Inflammatory macrophage treated with lipopolysaccharide for 4 hours (primary cell): ENCODE measurements at regions not wholly inside any gene's neighbourhood (a gene's known extent, or its start where the extent isn't known, plus 50 kb on each side); places are given as distances from the start of the nearest gene placed in this dataset.

Experiments
- DNase-seq: peaks from one replicate; pipeline ENCODE4 v3.0.0-alpha.2; 2020

DNA sequence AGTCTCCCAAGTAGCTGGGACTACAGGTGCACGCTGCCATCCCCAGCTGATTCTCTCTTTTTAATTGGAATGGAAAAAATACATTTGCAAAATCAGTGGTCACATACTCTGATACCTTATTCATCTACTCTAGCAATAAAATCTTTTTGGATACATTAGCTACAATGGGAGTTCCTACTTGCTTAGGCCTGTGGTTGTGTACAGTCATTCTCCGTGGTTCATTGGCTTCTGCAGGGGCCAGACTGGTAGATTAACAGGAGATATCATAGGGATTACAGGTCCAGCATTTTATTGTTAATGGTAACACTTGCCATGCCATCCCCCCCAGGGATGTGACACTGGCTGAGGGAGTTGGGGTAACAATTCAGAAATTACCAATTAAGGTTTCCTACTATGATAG, 140.0 kb downstream of the ADAMTS15 start:
- DNase-seq: no peak

DNA sequence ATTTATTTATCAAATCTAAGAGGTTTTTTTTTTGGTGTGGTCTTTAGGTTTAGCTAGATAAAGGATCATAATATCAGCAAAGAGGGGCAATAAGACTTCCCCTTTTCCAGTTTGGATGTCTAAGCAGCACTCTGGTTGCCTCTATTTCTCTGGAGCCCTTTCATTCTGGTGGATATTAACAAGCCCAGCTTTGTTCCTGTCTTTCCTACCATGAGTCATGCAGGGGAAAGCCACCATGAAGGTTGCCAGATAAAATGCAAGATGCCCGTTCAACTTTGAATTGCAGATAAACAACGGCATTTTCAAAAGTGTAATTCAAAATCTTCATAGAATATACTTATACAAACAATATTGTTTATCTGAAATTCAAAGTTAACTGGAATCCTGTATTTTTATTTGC, 143.6 kb downstream of the ADAMTS15 start:
- DNase-seq: no peak

DNA sequence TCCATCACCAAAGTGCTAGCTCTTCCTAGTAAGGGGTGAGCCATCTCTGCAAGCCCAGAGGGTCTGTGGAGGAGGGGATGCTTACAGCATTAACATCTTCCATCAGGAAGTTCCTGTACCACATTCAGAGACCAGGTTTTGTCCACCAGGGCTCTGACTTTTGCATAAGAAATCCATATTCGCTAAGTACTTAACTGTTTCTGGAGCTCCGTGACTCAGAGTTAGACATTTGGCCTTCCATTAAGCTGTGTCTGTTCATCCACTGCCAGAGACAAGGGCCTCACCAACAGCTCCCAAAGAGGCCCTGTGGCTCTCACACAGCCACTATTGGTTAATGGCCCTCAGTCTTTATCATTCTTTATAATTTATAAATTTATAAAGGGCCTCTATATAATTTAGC, 144.6 kb downstream of the ADAMTS15 start:
- no peak for DNase-seq

DNA sequence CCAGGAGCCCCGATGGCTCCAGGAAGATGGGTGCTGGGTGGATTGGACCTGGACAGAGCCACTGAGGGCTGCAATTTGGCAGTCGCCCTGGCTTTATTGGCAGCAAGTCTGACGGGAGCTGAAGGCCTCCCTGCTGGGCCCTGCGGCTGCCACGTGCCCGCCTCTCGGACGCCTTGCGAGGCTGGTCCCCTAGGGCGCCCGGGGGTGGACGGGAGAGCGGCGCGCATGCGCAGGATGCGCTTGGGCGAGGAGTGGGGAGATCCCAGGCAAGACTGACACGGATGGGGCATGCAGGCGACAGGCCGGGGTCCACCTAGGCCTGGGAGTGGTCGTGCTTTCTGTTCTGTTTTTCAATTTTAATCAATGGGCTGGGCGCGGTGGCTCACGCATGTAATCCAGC, 150.0 kb downstream of the ADAMTS15 start:
- no peak for DNase-seq

DNA sequence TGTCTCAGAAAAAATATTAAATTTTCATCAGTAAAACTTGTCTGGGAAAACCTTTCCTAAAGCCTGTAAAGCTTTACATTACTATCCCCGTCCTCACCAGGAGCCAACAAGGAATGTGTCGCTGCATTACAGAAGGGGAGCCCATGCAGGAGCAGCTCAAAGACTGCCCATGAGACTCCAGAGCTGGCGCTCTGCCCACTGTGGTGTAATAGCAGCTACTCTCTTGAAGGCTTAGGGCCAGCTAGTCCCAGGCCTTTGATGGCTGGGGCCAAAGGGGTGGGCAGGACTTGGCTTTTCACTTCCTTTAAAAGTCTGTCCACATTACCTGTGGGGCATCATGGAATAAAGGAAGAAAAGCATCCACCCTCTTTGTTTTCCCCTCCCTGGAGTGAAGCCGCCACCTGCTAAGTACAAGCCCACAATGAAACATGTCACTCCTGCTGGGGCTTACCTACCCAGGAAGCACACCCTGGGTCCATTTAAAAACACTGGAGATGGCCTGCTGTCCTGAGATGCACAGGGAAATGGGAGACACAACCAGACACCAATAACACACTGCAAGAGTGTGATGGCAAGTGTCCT, 150.7 kb downstream of the ADAMTS15 start:
- DNase-seq: no peak

DNA sequence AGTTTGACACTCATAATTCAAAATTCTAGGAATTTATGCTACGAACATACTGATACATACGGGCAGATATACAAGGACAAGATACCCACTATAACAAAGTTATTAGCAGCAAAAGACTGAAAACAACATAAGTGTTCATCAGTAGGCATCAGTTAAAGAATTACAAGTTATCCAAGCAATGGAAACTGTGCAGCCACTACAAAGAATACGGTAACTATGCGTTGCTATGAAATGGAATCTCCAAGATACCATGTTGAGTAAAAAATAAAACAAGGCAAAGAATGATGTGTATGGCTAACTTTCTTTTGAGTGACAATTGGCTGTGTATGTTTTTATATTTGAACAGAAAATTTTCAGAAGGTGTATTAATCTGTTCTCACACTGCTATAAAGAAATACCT, 151.7 kb downstream of the ADAMTS15 start:
- no peak for DNase-seq

DNA sequence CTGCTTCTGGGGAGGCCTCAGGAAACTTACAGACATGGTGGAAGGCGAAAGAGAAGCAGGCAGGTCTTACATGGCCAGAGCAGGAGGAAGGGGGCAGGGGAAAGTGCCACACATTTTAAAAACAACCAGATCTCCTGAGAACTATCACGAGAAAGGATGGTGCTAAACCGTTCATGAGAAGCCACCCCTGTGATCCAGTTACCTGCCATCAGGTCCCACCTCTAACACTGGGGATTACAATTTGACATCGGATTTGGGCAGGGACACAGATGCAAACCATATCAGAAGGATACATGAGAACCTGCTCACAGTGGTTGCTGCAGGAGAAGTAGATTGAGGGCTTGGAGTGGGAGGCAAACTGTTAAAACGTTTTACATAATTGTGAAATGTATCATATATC, 152.2 kb downstream of the ADAMTS15 start:
- no peak for DNase-seq

DNA sequence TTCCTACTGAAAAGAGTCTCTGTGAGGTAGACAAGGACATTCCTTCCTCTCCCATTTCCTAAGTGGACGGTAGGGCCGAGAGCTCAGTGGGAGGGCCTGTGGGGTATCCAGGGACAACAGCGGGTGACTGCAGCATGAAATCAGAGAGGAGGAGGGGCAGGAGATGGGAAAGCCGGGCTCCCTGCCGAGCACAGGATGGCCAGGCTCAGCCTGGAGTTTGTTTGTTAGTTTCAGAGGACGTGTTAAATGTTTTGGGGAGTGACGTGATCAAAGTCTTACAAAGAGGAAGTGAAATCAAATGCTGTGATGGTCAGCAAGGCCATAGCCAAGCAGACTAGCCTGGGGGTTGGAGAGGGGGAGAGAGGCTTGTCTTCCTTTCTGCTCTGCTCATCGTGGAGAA, 152.7 kb downstream of the ADAMTS15 start:
- peak; percentile 44 for DNase-seq

DNA sequence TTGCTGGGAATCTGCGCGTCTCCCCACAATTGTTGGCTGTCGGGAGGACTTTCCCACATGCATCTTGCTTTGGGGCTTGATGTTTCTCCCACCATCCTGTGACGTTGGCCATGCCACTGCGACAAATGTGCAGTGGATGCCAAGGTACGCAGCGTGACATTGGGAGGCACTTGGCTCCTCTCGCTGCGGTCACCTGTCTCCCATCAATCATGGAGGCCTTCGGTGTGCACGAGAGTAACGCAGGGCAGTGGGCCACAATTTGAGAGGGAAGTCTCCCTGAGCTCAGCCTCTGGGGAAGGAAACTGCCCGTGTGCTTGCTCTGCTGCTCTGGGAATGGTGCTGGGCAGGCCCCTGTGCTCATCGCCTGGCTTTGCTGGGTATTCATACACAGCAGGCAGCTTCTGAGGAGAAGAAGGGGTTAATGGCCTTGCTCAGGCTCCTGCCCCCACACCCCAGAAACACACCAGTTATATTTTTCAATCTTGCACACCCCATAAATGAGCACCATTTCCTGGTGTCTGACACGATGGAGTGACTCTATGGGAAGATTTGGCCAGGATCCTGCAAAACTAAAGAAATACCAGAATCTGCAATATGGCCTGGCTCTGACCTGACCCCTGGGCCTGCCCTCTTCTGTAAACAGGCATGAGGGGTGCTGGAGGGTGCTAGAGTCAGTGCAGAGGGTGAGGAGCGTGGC, 153.5 kb downstream of the ADAMTS15 start:
- no peak for DNase-seq

DNA sequence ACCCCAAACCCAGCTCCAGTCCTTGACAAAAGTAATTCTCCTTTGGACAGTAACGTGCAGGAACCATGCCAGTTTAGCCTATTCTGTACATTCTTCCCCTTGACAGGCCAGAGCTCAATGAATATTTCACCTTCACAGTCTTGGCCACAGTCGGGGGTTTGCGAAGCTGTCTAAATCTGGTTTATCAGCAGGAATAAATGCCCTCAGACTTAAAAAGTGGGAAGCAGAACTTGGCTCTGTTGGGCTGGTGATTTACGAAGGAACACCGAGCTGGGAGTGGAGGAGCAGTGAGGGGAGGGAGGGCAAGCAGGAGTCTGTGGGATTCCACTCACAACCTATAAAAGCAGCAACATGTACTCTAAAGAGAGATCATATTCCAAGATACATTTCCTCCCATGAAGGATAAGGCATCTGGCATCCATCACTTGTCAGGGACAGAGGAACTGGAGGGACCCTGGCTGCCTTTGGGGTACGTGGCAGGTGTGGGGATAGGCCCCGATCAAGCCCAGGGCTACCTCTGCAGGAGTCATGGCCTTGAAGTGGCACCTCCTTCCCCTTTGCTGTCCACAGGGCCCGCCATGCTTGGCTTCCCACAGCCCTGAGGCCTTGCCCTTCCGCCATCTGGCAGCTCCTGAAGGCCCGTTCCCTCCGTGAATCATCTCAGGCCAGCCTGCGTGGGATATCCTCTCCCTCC, 154.3 kb downstream of the ADAMTS15 start:
- no peak for DNase-seq

DNA sequence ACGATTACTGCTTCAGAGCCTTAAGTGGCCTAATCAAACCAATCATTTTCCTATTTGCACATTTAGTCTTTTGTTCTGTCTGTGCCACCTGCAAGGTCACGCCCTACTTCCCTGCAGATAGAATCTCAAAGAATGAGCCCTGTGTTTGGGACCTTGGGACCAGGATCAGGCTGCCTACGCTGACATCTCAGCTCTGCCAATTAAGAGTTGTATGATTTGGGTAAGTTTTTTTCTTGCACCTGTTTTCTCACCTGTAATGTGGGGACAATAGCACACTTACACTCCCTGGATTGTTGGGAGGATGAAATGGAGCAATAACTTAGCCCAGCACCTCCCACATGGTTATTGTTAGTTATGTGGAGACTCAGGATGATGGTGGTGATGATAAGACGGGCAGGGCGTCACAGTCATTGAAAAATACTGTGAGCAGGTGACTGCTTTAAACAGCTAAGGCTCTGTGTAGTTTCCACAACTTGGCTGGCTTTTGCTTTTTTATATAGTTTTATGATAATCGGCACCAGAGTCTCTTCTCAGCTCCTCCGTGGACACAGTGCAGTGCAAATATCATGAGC, 155.0 kb downstream of the ADAMTS15 start:
- DNase-seq: no peak

DNA sequence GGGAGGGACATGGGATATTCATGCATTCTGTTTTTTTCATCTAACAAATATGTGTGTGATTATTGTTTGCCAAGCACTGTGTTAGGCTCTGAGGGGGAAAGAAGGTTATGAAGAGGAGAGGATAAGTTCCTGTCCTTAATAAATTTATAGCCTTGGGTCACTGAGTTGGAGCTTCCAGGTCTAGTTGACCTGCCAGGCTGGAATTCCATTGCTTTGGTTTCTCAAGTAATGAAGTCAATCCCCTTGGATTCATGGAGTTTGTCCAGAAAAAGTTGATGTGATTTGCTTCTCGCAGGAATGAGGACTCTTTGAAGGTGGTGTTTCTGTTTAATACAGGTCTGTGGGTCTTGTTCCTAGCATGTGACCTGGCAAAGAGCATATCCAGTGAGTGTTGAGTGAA, 156.2 kb downstream of the ADAMTS15 start:
- DNase-seq: no peak

DNA sequence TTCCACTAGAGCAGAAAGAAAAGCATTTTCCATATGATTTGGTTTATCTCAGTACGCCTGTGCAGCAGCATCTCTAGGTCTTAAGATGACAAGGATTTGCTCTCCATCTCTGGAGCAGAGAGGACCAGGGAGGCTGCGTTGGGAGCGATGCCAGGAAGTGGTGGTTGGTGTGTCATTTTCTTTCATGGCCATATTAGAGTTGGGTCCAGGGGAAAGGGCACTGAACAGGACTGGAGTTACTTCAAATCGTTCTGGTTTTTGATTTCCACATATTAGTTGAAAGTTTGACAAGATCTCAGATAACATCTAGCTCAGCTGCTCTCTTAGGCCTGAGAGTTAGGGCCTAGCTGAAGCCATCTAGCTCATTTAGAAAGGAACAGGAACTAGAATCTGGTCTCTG, 157.7 kb downstream of the ADAMTS15 start:
- DNase-seq: no peak

DNA sequence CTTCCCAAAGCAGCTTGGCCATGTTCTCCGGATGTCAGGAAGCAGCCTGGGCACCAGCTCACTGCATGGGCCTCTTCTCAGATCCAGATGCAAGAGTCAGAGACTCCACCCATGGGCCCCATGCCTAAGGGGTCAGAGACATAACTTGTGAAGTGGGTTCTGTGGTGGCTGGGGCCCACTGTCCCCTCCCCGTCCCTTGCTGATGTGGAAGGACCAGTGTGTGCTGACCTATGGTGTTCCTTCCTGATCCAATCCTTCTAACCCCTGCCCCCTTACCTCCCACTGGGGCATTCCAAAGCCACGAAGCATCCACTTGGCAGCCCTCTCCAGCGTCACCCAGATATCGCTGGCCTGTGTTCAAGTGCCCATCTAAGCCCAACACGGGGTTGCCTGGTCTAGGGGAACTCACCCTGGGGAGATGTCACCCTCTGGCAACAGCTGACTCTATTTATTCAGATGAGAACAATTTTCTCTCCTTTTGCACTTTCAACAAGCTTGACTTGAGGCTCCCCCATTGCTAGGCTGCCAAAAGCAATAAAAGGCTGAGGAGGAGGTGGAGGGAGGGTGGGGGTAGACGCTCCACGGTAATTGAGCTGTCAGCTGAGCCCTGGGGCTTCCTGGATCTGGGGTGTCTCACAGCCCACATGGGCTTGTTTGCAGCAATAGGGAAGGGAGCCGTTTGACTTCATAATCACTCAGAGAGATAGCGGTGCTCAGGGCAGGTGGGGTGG, 158.5 kb downstream of the ADAMTS15 start:
- DNase-seq: no peak

DNA sequence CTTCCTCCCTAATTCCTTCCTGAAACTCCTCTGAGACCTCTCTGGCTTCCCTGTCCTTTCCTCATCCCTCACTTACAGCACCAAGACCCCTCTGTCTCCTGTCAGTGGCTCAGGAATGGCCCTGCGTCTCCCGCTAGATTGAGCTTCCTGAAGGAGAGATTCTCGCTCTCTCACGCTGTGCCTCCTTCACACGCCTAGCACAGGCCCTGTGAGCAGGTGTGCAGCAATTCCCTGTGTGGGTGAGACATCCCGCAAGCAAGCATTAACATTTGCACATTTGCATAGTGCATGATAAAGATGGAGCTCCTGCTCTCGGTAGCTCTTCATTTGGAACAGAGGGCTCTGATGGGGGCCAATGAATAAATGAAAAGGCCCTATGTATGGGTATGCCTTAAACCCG, 159.8 kb downstream of the ADAMTS15 start:
- DNase-seq: no peak

DNA sequence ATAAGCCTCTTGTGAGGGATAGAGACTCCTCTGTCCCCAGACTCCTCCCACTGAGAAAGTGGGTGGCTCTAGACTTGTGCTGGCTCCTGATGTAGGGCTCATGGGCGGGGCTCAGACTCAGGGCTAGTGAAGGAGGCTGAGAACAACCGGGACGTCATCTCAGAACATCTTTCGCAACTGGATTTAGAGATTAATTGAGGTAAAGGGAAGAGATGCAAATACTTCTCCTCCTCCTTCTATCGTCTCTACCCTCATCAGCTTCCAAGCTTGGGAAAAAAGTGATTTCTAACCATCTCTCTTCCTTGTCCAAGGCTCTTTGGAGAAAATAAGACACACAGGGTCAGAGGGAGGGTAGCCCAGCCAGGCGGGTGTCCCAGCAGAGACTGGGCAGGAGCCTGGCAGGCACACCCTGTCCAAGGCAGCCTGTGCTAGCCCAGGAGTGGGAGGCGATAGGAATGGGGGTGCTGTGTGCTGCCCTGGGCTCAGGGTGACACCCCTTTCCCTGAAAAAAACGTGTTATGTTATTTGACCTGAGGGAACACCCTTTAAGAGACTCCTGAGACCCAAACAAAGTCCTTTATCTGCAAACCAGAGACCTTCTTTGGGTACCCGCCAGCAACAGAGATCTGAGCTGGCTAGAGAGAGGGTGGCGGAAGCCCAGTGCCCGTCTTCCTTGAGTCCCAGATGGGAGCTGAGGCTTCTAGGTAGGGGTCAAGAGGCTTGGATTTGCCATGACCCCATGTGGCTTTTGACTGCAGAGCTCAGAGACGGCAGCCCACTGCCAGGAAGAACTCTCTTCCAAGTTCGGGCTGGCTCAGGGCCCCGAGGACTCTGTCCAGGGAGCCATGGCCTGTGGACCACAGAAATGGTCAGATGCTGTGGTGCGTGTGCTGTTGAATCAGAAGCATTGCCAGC, 160.9 kb downstream of the ADAMTS15 start:
- peak; percentile 11 for DNase-seq

DNA sequence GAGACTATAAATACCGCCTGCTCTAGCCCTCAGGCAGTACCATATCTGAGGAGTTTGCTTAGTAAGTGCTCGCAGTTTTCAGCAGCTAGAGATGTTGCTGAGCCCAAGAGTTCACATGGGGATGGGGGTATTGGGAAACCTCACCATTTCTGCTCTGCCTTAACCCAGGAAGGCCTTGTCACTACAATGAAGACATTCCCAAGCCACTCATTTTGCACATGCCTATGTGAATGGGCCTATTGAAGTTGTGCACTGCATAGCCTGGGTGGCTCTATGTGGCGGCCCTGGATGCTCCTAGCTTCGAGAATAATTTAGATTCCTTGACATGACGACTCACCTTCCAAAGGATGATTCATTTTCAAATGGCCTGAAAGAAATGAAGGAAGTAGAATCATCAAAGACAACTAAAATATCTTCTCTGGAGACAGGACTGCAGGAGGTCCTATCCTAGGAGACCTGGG, 163.4 kb downstream of the ADAMTS15 start:
- DNase-seq: peak; percentile 4

DNA sequence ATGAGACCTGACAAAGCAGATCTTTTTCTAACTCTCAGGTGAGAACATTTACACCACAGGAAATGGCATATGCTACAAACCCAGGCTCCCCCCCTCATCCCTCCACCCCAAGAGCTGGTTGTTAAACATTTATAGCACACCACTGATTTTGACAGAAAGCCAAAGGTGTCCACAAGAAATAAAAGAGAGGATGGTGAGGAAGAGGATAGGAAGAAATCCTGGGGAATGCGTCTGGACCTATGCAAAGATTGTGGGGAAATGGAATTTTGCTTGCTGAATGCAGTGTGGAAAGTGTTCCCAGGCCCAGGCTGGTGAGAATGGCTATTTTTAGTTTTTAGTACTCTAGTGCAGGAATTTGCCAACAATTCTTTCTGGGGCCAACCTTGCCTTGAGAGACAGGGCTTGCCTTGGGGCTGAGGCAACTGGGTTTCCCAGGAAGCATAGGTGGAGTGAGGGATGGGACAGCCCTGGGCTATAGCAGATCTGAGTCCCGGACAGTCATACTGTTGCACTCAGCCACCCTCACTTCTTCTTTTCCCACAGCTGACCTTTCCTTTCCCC, 163.9 kb downstream of the ADAMTS15 start:
- peak; percentile 49 for DNase-seq

DNA sequence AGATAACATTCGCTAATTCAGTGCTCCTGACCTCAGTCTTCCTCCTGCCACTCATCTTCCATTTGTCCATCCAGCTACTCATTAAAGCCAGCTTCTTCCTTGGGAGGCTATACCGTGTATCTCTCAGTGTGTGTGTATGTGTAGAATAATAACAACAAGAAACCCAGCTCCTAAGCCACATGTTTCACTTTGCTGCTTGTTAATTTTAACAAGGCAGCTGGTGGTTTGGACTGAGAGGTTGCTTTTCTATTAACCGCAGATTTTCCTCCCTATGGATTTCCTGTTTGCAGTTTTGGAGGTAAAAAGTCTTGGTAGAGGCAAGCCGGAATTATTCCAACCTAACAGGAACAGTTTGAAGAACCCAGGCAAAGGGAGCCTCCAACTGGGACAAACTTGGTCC, 165.0 kb downstream of the ADAMTS15 start:
- DNase-seq: no peak

DNA sequence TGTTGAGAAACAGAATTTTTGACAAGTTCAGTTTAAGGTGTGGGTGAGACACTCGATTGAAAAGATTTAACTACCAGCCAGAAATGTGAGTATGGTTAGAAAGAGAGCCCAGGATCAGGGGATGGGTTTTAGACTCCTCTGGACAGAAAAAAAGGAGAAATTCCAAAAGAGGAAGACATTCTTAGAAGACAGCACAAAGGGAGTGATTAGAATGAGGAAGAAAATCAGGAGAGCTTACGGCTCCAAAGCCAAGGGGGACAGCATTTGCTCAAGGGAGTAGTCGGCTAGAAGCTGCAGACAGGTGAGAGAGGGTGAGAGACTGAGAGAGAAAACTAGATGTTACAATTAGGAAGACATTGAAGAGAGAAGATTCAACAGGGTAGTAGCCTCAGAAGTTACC, 166.1 kb downstream of the ADAMTS15 start:
- DNase-seq: peak; percentile 27

DNA sequence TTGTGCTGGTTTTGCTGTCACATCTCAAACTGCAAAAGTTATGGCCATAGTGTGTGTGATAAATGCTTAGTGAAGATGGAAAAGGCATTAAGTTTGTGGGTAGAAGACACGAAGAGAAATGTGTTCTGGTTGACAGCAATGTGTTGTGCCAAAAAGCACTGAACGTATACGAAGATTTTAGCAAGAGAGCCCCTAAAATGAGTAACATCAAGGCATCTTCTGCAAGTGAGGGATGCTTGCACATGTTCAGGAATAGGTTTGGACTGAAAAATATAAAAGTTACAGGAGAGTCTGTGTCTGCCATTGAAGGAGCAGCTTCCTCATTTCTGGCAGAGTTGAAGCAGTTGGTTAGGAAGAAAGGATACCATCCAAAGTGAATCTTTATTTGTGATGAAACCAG, 167.1 kb downstream of the ADAMTS15 start:
- DNase-seq: no peak

DNA sequence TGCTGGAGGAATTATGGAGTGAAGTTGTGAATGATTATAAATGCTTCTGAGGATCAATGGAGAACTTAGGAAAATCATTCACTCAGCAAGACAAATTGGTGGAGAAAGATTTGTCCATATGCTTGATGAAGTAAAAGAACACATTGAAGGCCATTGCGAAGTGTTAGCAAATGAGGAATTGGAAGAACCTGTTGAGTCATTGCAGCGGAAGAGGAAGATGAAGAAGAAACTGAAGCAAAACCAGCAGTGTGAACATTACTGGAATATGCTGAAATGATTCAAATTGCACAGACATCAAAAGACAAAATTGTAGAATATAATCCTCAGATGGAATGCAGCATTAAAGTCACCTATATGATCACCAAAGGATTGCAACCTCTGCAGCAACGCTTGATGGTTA, 168.1 kb downstream of the ADAMTS15 start:
- peak; percentile 87 for DNase-seq
